H9 (cell line): ENCODE measurements at regions not wholly inside any gene's neighbourhood (a gene's known extent, or its start where the extent isn't known, plus 50 kb on each side); places are given as distances from the start of the nearest gene placed in this dataset.

ENCODE experiments used
- DNase-seq: peaks from one replicate; pipeline ENCODE4 v3.0.0-alpha.2; 2017
- H2AFZ ChIP-seq: one replicate; pipeline ENCODE4 v1.6.1; 2013; ENCODE audit warnings: mild to moderate bottlenecking, low read length, control low read depth, moderate library complexity
- H2AK5ac ChIP-seq: 2 replicates; pipeline ENCODE4 v1.6.1; 2013; ENCODE audit warnings: low read length, control low read depth, mixed read lengths; ENCODE audit not compliant: insufficient read length
- H2BK120ac ChIP-seq: one replicate; pipeline ENCODE4 v1.6.1; 2013; ENCODE audit warnings: low read depth, mild to moderate bottlenecking, low read length, control low read depth, inconsistent platforms; ENCODE audit not compliant: poor library complexity, severe bottlenecking
- H2BK12ac ChIP-seq: 2 replicates; pipeline ENCODE4 v1.6.1; 2013; ENCODE audit warnings: low read length, control low read depth, mixed read lengths, low read depth; ENCODE audit not compliant: insufficient read length
- H2BK15ac ChIP-seq: 2 replicates; pipeline ENCODE4 v1.6.1; 2013; ENCODE audit warnings: low read depth, low read length, control low read depth
- H2BK20ac ChIP-seq: one replicate; pipeline ENCODE4 v1.6.1; 2013; ENCODE audit warnings: low read depth, mild to moderate bottlenecking, low read length, control low read depth, inconsistent platforms; ENCODE audit not compliant: poor library complexity, severe bottlenecking
- H2BK5ac ChIP-seq: 2 replicates; pipeline ENCODE4 v1.6.1; 2013; ENCODE audit warnings: low read length, control low read depth, mixed read lengths; ENCODE audit not compliant: insufficient read length
- H3K14ac ChIP-seq: 2 replicates; pipeline ENCODE4 v1.6.1; 2013; ENCODE audit warnings: low read length, control low read depth; ENCODE audit not compliant: insufficient read depth
- H3K18ac ChIP-seq: 2 replicates; pipeline ENCODE4 v1.6.1; 2013; ENCODE audit warnings: low read depth, mild to moderate bottlenecking, mixed read lengths, low read length, control low read depth; ENCODE audit not compliant: insufficient read length
- H3K23ac ChIP-seq: 2 replicates; pipeline ENCODE4 v1.6.1; 2013; ENCODE audit warnings: low read length, control low read depth, mixed read lengths, low read depth; ENCODE audit not compliant: insufficient read length
- H3K23me2 ChIP-seq: 2 replicates; pipeline ENCODE4 v1.6.1; 2013; ENCODE audit warnings: low read depth, mild to moderate bottlenecking, mixed read lengths, low read length, control low read depth; ENCODE audit not compliant: insufficient read length, poor library complexity, severe bottlenecking
- H3K27ac ChIP-seq: 2 replicates; pipeline ENCODE4 v1.5.1; 2013; ENCODE audit warnings: low read length, control low read depth, mixed read lengths, low read depth; ENCODE audit not compliant: insufficient read length
- H3K27me3 ChIP-seq: 2 replicates; pipeline ENCODE4 v1.6.1; 2013; ENCODE audit warnings: low read length, control low read depth, inconsistent platforms; ENCODE audit not compliant: insufficient read depth
- H3K4ac ChIP-seq: 2 replicates; pipeline ENCODE4 v1.6.1; 2013; ENCODE audit warnings: low read depth, mild to moderate bottlenecking, control low read depth, inconsistent platforms, low read length, moderate library complexity
- H3K4me1 ChIP-seq: 2 replicates; pipeline ENCODE4 v1.6.1; 2013; ENCODE audit warnings: low read length, control low read depth, inconsistent platforms; ENCODE audit not compliant: insufficient read depth
- H3K4me2 ChIP-seq: 2 replicates; pipeline ENCODE4 v1.6.1; 2013; ENCODE audit warnings: low read length, control low read depth, mixed read lengths; ENCODE audit not compliant: insufficient read length, insufficient read depth
- H3K56ac ChIP-seq: 2 replicates; pipeline ENCODE4 v1.6.1; 2013; ENCODE audit warnings: low read depth, mild to moderate bottlenecking, mixed read lengths, low read length, control low read depth; ENCODE audit not compliant: insufficient read length
- H3K79me1 ChIP-seq: 2 replicates; pipeline ENCODE4 v1.6.1; 2013; ENCODE audit warnings: low read depth, mild to moderate bottlenecking, moderate library complexity, low read length, control low read depth, inconsistent platforms; ENCODE audit not compliant: insufficient read depth, poor library complexity, severe bottlenecking
- H3K79me2 ChIP-seq: 2 replicates; pipeline ENCODE4 v1.6.1; 2013; ENCODE audit warnings: low read length, control low read depth, inconsistent platforms; ENCODE audit not compliant: insufficient read depth
- H3K9ac ChIP-seq: 2 replicates; pipeline ENCODE4 v1.6.1; 2013; ENCODE audit warnings: low read length, control low read depth, mixed read lengths; ENCODE audit not compliant: insufficient read length; ENCODE audit errors: extremely low read depth
- H3K9me3 ChIP-seq: one replicate; pipeline ENCODE4 v1.6.1; 2013; ENCODE audit warnings: low read depth, low read length, inconsistent platforms; ENCODE audit not compliant: control insufficient read depth
- H3T11ph ChIP-seq: one replicate; pipeline ENCODE4 v1.6.1; 2013; ENCODE audit warnings: mild to moderate bottlenecking, low read length, control low read depth, inconsistent platforms
- H4K20me1 ChIP-seq: one replicate; pipeline ENCODE4 v1.6.1; 2013; ENCODE audit not compliant: control insufficient read depth, insufficient read length, insufficient read depth
- H4K5ac ChIP-seq: 2 replicates; pipeline ENCODE4 v1.6.1; 2013; ENCODE audit warnings: low read depth, mild to moderate bottlenecking, mixed read lengths, low read length, control low read depth; ENCODE audit not compliant: insufficient read length
- H4K8ac ChIP-seq: replicated peaks from 2 replicates; pipeline ENCODE4 v1.6.1; 2013; ENCODE audit warnings: low read length, control low read depth, mixed read lengths, low read depth; ENCODE audit not compliant: insufficient read length
- H4K91ac ChIP-seq: 2 replicates; pipeline ENCODE4 v1.6.1; 2013; ENCODE audit warnings: low read depth, mild to moderate bottlenecking, moderate library complexity, mixed read lengths, low read length, control low read depth; ENCODE audit not compliant: insufficient read length
- H3K27ac Mint-ChIP-seq, 3 experiments: 2 replicates in 2 of 3; 3 replicates in 1 of 3; pipeline ENCODE4 v1.8.0; 2020 to 2021; ENCODE audit warnings: mixed read lengths in 3 of 3, mild to moderate bottlenecking in 1 of 3, moderate library complexity in 1 of 3
- H3K27me3 Mint-ChIP-seq: 2 replicates; pipeline ENCODE4 v1.8.0; 2021; ENCODE audit warnings: low read depth, mild to moderate bottlenecking, moderate library complexity, mixed read lengths
- H3K36me3 Mint-ChIP-seq, 3 experiments: 2 replicates in 2 of 3; 3 replicates in 1 of 3; pipeline ENCODE4 v1.8.0; 2020 to 2021; ENCODE audit warnings: low read depth in 3 of 3, mixed read lengths in 3 of 3; ENCODE audit not compliant: insufficient read depth in 1 of 3
- H3K4me1 Mint-ChIP-seq, 2 experiments: 2 replicates each; pipeline ENCODE4 v1.8.0; 2020; ENCODE audit warnings: mixed read lengths in 2 of 2
- H3K4me3 Mint-ChIP-seq, 2 experiments: 2 replicates in 1 of 2; 3 replicates in 1 of 2; pipeline ENCODE4 v1.8.0; 2020 to 2021; ENCODE audit warnings: mild to moderate bottlenecking in 2 of 2, mixed read lengths in 2 of 2, moderate library complexity in 1 of 2
- H3K9me3 Mint-ChIP-seq, 2 experiments: 2 replicates in 1 of 2; 3 replicates in 1 of 2; pipeline ENCODE4 v1.8.0; 2020; ENCODE audit warnings: mild to moderate bottlenecking in 2 of 2, mixed read lengths in 2 of 2, moderate library complexity in 1 of 2
- WGBS: extraction: QIAGEN DNeasy Blood & Tissue Kit; methylation state at CpG from one replicate; pipeline ENCODE4 v1.1.7; 2013; ENCODE audit warnings: missing lambda C conversion rate, low lambda C conversion rate, mixed read lengths; ENCODE audit not compliant: insufficient read length; ENCODE audit errors: extremely low coverage; 5-methylcytosine and 5-hydroxymethylcytosine counted together
- TF ChIP-seq, protein P1 (sequence below): fragments of 200-600 bp; sonication (generic); conservative IDR thresholded peaks from 3 replicates; pipeline ENCODE4 v1.8.0; 2021; ENCODE audit warnings: antibody characterized with exemption, mild to moderate bottlenecking

DNA sequence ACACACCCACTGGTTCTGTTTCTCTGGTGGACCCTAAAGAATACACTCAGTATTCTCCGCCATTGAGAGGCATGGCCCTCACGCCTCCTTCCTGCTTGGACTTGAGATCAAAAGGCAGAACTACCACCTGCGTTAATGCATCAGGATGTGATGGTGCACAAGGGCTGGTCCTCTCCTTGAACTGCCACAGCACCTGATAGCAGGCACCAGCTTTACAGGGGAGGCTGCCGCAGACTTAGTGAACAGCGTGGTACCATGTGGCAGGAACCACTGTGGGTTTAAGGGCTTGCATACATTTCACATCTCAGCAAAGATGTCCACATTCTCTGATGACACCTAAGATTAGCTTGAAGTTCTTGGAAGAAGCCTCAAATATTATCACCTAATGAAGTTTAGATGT is 208.7 kb downstream of the GADD45G start:
- no peak overlapping the region for H3K4ac ChIP-seq
- H2BK120ac ChIP-seq: no peak overlapping the region
- H4K5ac ChIP-seq: no peak overlapping the region
- Mint-ChIP-seq H3K4me3 (no peak overlapping the region), H3K27ac (no peak overlapping the region), H3K36me3 (no peaks in the 10 kb centered on the region; a peak in 1 of 7 replicates), H3K4me1 (peaks cover 17 to 21% of the 10 kb centered on the region in 2 experiments), H3K27me3 (peaks cover 11% of the 10 kb centered on the region), H3K9me3 (no peaks in the 10 kb centered on the region; a peak in 2 of 5 replicates)
- no peak for DNase-seq
- H2BK12ac ChIP-seq: no peak overlapping the region
- H3K23ac ChIP-seq: no peak overlapping the region
- H2BK20ac ChIP-seq: no peak overlapping the region
- no peak overlapping the region for H2AK5ac ChIP-seq
- H2BK5ac ChIP-seq: no peak overlapping the region
- no peak overlapping the region for H3T11ph ChIP-seq
- no peak overlapping the region for H3K9ac ChIP-seq
- H4K91ac ChIP-seq: no peak overlapping the region
- H3K27me3 ChIP-seq: no peaks in the 10 kb centered on the region
- no peaks in the 10 kb centered on the region for H3K79me1 ChIP-seq
- H4K20me1 ChIP-seq: no peaks in the 10 kb centered on the region
- H3K23me2 ChIP-seq: no peaks in the 10 kb centered on the region
- no peak overlapping the region for H3K27ac ChIP-seq
- H3K14ac ChIP-seq: no peak overlapping the region
- TF ChIP-seq, protein P1, sequence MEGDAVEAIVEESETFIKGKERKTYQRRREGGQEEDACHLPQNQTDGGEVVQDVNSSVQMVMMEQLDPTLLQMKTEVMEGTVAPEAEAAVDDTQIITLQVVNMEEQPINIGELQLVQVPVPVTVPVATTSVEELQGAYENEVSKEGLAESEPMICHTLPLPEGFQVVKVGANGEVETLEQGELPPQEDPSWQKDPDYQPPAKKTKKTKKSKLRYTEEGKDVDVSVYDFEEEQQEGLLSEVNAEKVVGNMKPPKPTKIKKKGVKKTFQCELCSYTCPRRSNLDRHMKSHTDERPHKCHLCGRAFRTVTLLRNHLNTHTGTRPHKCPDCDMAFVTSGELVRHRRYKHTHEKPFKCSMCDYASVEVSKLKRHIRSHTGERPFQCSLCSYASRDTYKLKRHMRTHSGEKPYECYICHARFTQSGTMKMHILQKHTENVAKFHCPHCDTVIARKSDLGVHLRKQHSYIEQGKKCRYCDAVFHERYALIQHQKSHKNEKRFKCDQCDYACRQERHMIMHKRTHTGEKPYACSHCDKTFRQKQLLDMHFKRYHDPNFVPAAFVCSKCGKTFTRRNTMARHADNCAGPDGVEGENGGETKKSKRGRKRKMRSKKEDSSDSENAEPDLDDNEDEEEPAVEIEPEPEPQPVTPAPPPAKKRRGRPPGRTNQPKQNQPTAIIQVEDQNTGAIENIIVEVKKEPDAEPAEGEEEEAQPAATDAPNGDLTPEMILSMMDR: no peak
- H4K8ac ChIP-seq: no peak overlapping the region
- no peak overlapping the region for H2AFZ ChIP-seq
- H3K9me3 ChIP-seq: no peaks in the 10 kb centered on the region
- no peak overlapping the region for H3K4me2 ChIP-seq
- 0 out of 2 replicates have a peak, but pooled peaks cover 3% of the 10 kb centered on the region for H3K4me1 ChIP-seq
- H3K79me2 ChIP-seq: no peaks in the 10 kb centered on the region
- H3K56ac ChIP-seq: no peak overlapping the region
- no peak overlapping the region for H3K18ac ChIP-seq
- H2BK15ac ChIP-seq: no peak overlapping the region
- WGBS: no CpG with 5 or more reads among the region's 5 CpGs
